Fibroblast of mammary gland (primary cell): ENCODE measurements at regions not wholly inside any gene's neighbourhood (a gene's known extent, or its start where the extent isn't known, plus 50 kb on each side); places are given as distances from the start of the nearest gene placed in this dataset.

Experiments used
- DNase-seq: peaks from one replicate; pipeline ENCODE4 v3.0.0-alpha.2; 2010; ENCODE audit warnings: low read depth
- H3K4me3 ChIP-seq: 2 replicates; pipeline ENCODE4 v1.5.1; 2011; ENCODE audit warnings: low read depth, mild to moderate bottlenecking, low read length, moderate library complexity; ENCODE audit not compliant: control insufficient read depth
- CTCF ChIP-seq: conservative IDR thresholded peaks from 2 replicates; pipeline ENCODE4 v1.5.1; 2011; ENCODE audit warnings: low read depth, low read length, inconsistent platforms; ENCODE audit not compliant: control insufficient read depth, insufficient read depth

- no peak for TF ChIP-seq CTCF
- no peak for DNase-seq
- no peak overlapping the region for H3K4me3 ChIP-seq
Measured at GRCh38 chr1:228851618-228852017, 116.3 kb downstream of the RHOU start.

GRCh38 chr1:228852024-228852423, 116.7 kb downstream of the RHOU start:
- H3K4me3 ChIP-seq, result no peak overlapping the region
- no peak for DNase-seq
- no peak for TF ChIP-seq CTCF

- H3K4me3 ChIP-seq, result no peak overlapping the region
- no peak for TF ChIP-seq CTCF
- no peak for DNase-seq
Measured at GRCh38 chr1:228852511-228853088, 117.3 kb downstream of the RHOU start.

- no peak for DNase-seq
- H3K4me3 ChIP-seq, result no peak overlapping the region
- no peak for TF ChIP-seq CTCF
Measured at GRCh38 chr1:228853191-228853590, 117.9 kb downstream of the RHOU start.

GRCh38 chr1:228853637-228854036, 118.4 kb downstream of the RHOU start:
- no peak for DNase-seq
- no peak overlapping the region for H3K4me3 ChIP-seq
- no peak for TF ChIP-seq CTCF

- no peak for DNase-seq
- H3K4me3 ChIP-seq, result no peak overlapping the region
- no peak for TF ChIP-seq CTCF
Measured at GRCh38 chr1:228854907-228855306, 119.6 kb downstream of the RHOU start.

GRCh38 chr1:228857611-228858010, 122.3 kb downstream of the RHOU start:
- no peak for DNase-seq

More at GRCh38 chr1:228857611-228858010, 122.3 kb downstream of the RHOU start:
- TF ChIP-seq CTCF, result no peak
- no peak overlapping the region for H3K4me3 ChIP-seq
